ENCODE measurements at regions not wholly inside any gene's neighbourhood (a gene's known extent, or its start where the extent isn't known, plus 50 kb on each side); places are given as distances from the start of the nearest gene placed in this dataset.

GRCh38 chr11:10379871-10380568 lies 75.0 kb upstream of the AMPD3 start:
- TF ChIP-seq POLR2A (IDR thresholded peaks at IDR 0.05) (no peak), CTCF (IDR thresholded peaks at IDR 0.05) (no peak)

Measured in suprapubic skin (tissue), 3 donors.